Umbilical cord (tissue), 1 donor: ENCODE measurements at regions not wholly inside any gene's neighbourhood (a gene's known extent, or its start where the extent isn't known, plus 50 kb on each side); places are given as distances from the start of the nearest gene placed in this dataset.

Experiments
- DNase-seq: peaks from one replicate; pipeline ENCODE4 v3.0.0-alpha.2; 2015; ENCODE audit warnings: low spot score

GRCh38 chr12:85633491-85633890 lies 202.7 kb downstream of the RASSF9 start:
- no peak for DNase-seq

GRCh38 chr12:85639834-85640233 lies 196.4 kb downstream of the RASSF9 start:
- DNase-seq = no peak

GRCh38 chr12:85641796-85642195 lies 194.4 kb downstream of the RASSF9 start:
- DNase-seq = no peak

- no peak for DNase-seq
Observed at GRCh38 chr12:85642288-85642687, 193.9 kb downstream of the RASSF9 start.

- DNase-seq = no peak
Observed at GRCh38 chr12:85642808-85643207, 193.4 kb downstream of the RASSF9 start.

GRCh38 chr12:85644508-85644907 lies 191.7 kb downstream of the RASSF9 start:
- no peak for DNase-seq

- DNase-seq = no peak
Observed at GRCh38 chr12:85653731-85654455, 182.3 kb downstream of the RASSF9 start.

- no peak for DNase-seq
Observed at GRCh38 chr12:85654456-85654840, 181.8 kb downstream of the RASSF9 start.

GRCh38 chr12:85656561-85656960 lies 179.6 kb downstream of the RASSF9 start:
- DNase-seq = no peak

- no peak for DNase-seq
Observed at GRCh38 chr12:85657251-85657650, 179.0 kb downstream of the RASSF9 start.

- no peak for DNase-seq
Observed at GRCh38 chr12:85657836-85658630, 178.2 kb downstream of the RASSF9 start.

- DNase-seq = no peak
Observed at GRCh38 chr12:85659754-85660530, 176.3 kb downstream of the RASSF9 start.

- no peak for DNase-seq
Observed at GRCh38 chr12:85661461-85662206, 174.6 kb downstream of the RASSF9 start.

GRCh38 chr12:85662207-85662602 lies 174.0 kb downstream of the RASSF9 start:
- no peak for DNase-seq

- DNase-seq = no peak
Observed at GRCh38 chr12:85663631-85664030, 172.6 kb downstream of the RASSF9 start.

- no peak for DNase-seq
Observed at GRCh38 chr12:85664429-85664828, 171.8 kb downstream of the RASSF9 start.

- no peak for DNase-seq
Observed at GRCh38 chr12:85669911-85670310, 166.3 kb downstream of the RASSF9 start.

- no peak for DNase-seq
Observed at GRCh38 chr12:85672436-85672835, 163.8 kb downstream of the RASSF9 start.

GRCh38 chr12:85673921-85674420 lies 162.2 kb downstream of the RASSF9 start:
- no peak for DNase-seq

GRCh38 chr12:85676816-85677749 lies 159.1 kb downstream of the RASSF9 start:
- DNase-seq = no peak
